CD4-positive, alpha-beta T cell (primary cell): ENCODE measurements at regions not wholly inside any gene's neighbourhood (a gene's known extent, or its start where the extent isn't known, plus 50 kb on each side); places are given as distances from the start of the nearest gene placed in this dataset.

Experiments
- ATAC-seq: fragments of 200-7000 bp; cut with Tn5 transposase; one replicate; pipeline ENCODE4 v1.10.0; 2022; ENCODE audit warnings: mild to moderate bottlenecking; ENCODE audit not compliant: poor library complexity
- CTCF ChIA-PET: fragments of 350-600 bp; sonication (Branson Sonifier 250); formaldehyde crosslinking; loops from one replicate; lab custom pipeline; 2021; ENCODE audit warnings: antibody characterized with exemption, inconsistent platforms; lab: Charles Lee
- POLR2A ChIA-PET: fragments of 350-600 bp; sonication (Branson Sonifier 250); formaldehyde crosslinking; loops from one replicate; lab custom pipeline; 2021; ENCODE audit warnings: antibody characterized with exemption, inconsistent platforms; lab: Charles Lee
- DNase-seq, 14 experiments: peaks; one replicate each; pipeline ENCODE4 v3.0.0-alpha.2; 2013 to 2020; ENCODE audit warnings: mixed read lengths in 2 of 14
- H3K27ac ChIP-seq, 2 donors: one replicate each; pipeline versions ENCODE4 v1.5.1 to v1.7.0; 2013; ENCODE audit warnings: low read length in 2 of 2, low read depth in 1 of 2, mild to moderate bottlenecking in 1 of 2
- H3K27me3 ChIP-seq, 2 experiments: 1 replicate in 1 of 2; 2 replicates in 1 of 2; pipeline versions ENCODE4 v1.6.1 to v1.7.0; 2013; ENCODE audit warnings: low read length in 2 of 2, control low read depth in 1 of 2, mild to moderate bottlenecking in 1 of 2, moderate library complexity in 1 of 2; ENCODE audit not compliant: insufficient read depth in 2 of 2, control insufficient read depth in 1 of 2
- H3K36me3 ChIP-seq: one replicate; pipeline ENCODE4 v1.6.1; 2013; ENCODE audit warnings: low read length, control low read depth; ENCODE audit not compliant: insufficient read depth
- H3K4me1 ChIP-seq: one replicate; pipeline ENCODE4 v1.6.1; 2013; ENCODE audit warnings: low read length, control low read depth; ENCODE audit not compliant: insufficient read depth
- H3K4me3 ChIP-seq: one replicate; pipeline ENCODE4 v1.5.1; 2013; ENCODE audit warnings: mild to moderate bottlenecking, low read length, moderate library complexity
- H3K9me3 ChIP-seq, 2 experiments: 1 replicate in 1 of 2; 2 replicates in 1 of 2; pipeline versions ENCODE4 v1.6.1 to v1.7.0; 2013; ENCODE audit warnings: low read length in 2 of 2, mild to moderate bottlenecking in 2 of 2, control low read depth in 1 of 2, moderate library complexity in 1 of 2; ENCODE audit not compliant: control insufficient read depth in 1 of 2, insufficient read depth in 1 of 2
- H3K27ac Mint-ChIP-seq: one replicate; pipeline ENCODE4 v1.8.0; 2020; ENCODE audit warnings: mixed read lengths
- H3K27me3 Mint-ChIP-seq: one replicate; pipeline ENCODE4 v1.8.0; 2021; ENCODE audit warnings: mixed read lengths
- H3K36me3 Mint-ChIP-seq: one replicate; pipeline ENCODE4 v1.8.0; 2021; ENCODE audit warnings: low read depth, mixed read lengths
- H3K4me1 Mint-ChIP-seq: one replicate; pipeline ENCODE4 v1.8.0; 2021; ENCODE audit warnings: low read depth, mixed read lengths
- H3K4me3 Mint-ChIP-seq: one replicate; pipeline ENCODE4 v1.8.0; 2020; ENCODE audit warnings: mild to moderate bottlenecking, mixed read lengths
- H3K9me3 Mint-ChIP-seq: one replicate; pipeline ENCODE4 v1.8.0; 2020; ENCODE audit warnings: mixed read lengths
- CTCF ChIP-seq: fragments of 200-600 bp; IDR thresholded peaks from one replicate; pipeline ENCODE4 v1.8.0; 2022; ENCODE audit warnings: antibody characterized with exemption, mild to moderate bottlenecking
- intact Hi-C, 2 experiments: fragments of 100-400 bp; cut with DNase I in 1 of 2; cut with micrococcal nuclease in 1 of 2; formaldehyde crosslinking; loops; one replicate each; pipeline versions ENCODE4 v1.15.1 to v1.9.0; 2023 to 2025; cut with DNase I, micrococcal nuclease

- H3K9me3 Mint-ChIP-seq: no peaks in the 10 kb centered on the region
- Histone ChIP-seq H3K27ac (no peak overlapping the region), H3K4me1 (no peaks in the 10 kb centered on the region), H3K4me3 (no peak overlapping the region), H3K9me3 (no peaks in the 10 kb centered on the region), H3K36me3 (no peaks in the 10 kb centered on the region), H3K27me3 (no peaks in the 10 kb centered on the region)
- intact Hi-C loops: no loop called here
- no peak overlapping the region for H3K4me3 Mint-ChIP-seq
- no peak for DNase-seq
- CTCF ChIA-PET: no interaction called here
- no peaks in the 10 kb centered on the region for H3K4me1 Mint-ChIP-seq
- no peak for ATAC-seq
- H3K36me3 Mint-ChIP-seq: no peaks in the 10 kb centered on the region
- H3K27me3 Mint-ChIP-seq: no peaks in the 10 kb centered on the region
- TF ChIP-seq CTCF: no peak
- H3K27ac Mint-ChIP-seq: no peak overlapping the region
- POLR2A ChIA-PET: no interaction called here
These were observed 522.0 kb upstream of the LRRN3 start for GRCh38 chr7:110568932-110569331.

- no peaks in the 10 kb centered on the region for H3K36me3 Mint-ChIP-seq
These were observed 521.3 kb upstream of the LRRN3 start for GRCh38 chr7:110569486-110570205.

GRCh38 chr7:110573862-110574528, 516.9 kb upstream of the LRRN3 start:
- Mint-ChIP-seq H3K27ac (no peak overlapping the region), H3K4me1 (no peaks in the 10 kb centered on the region), H3K36me3 (no peaks in the 10 kb centered on the region), H3K4me3 (no peak overlapping the region), H3K27me3 (no peaks in the 10 kb centered on the region), H3K9me3 (no peaks in the 10 kb centered on the region)
- Histone ChIP-seq H3K27me3 (no peaks in the 10 kb centered on the region), H3K9me3 (no peaks in the 10 kb centered on the region), H3K4me1 (no peaks in the 10 kb centered on the region), H3K36me3 (no peaks in the 10 kb centered on the region), H3K4me3 (no peak overlapping the region), H3K27ac (no peak overlapping the region)
- no peak for DNase-seq
- CTCF ChIA-PET: no interaction called here
- intact Hi-C loops: no loop called here
- ATAC-seq: no peak
- TF ChIP-seq CTCF: no peak
- POLR2A ChIA-PET: no interaction called here

More at GRCh38 chr7:110569486-110570205, 521.3 kb upstream of the LRRN3 start:
- Histone ChIP-seq H3K9me3 (no peaks in the 10 kb centered on the region), H3K27me3 (no peaks in the 10 kb centered on the region), H3K27ac (no peak overlapping the region), H3K36me3 (no peaks in the 10 kb centered on the region), H3K4me3 (no peak overlapping the region), H3K4me1 (no peaks in the 10 kb centered on the region)
- Mint-ChIP-seq H3K4me3 (no peak overlapping the region), H3K27ac (no peak overlapping the region), H3K9me3 (no peaks in the 10 kb centered on the region), H3K27me3 (no peaks in the 10 kb centered on the region), H3K4me1 (no peaks in the 10 kb centered on the region)
- ChIA-PET CTCF (no interaction called here), POLR2A (no interaction called here)
- DNase-seq: no peak
- ATAC-seq: no peak
- TF ChIP-seq CTCF: no peak
- intact Hi-C loops: no loop called here
